ENCODE measurements at regions not wholly inside any gene's neighbourhood (a gene's known extent, or its start where the extent isn't known, plus 50 kb on each side); places are given as distances from the start of the nearest gene placed in this dataset.

DNA sequence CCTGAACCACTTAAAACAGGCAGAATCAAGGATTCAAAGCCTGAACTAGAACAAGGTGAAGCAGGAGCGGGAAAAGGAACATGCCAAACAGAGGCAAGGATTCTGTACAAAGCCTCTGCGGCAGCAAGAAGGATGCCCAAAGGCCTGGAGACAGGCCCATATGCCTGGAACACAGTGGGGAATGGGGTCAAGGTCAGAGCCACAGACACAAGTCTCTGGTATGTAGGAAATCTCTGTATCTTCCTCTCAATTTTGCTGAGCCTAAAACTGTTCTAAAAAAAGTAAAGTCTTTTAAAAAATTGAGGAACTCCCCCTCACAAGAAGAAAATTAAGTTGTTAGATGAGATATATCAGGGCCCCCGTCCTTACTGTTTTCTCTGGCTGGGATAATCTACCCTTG is 175.9 kb upstream of the GHITM start:
- H3K4me1 Mint-ChIP-seq = no peaks in the 10 kb centered on the region
- no peak for DNase-seq
- TF ChIP-seq, protein P1, sequence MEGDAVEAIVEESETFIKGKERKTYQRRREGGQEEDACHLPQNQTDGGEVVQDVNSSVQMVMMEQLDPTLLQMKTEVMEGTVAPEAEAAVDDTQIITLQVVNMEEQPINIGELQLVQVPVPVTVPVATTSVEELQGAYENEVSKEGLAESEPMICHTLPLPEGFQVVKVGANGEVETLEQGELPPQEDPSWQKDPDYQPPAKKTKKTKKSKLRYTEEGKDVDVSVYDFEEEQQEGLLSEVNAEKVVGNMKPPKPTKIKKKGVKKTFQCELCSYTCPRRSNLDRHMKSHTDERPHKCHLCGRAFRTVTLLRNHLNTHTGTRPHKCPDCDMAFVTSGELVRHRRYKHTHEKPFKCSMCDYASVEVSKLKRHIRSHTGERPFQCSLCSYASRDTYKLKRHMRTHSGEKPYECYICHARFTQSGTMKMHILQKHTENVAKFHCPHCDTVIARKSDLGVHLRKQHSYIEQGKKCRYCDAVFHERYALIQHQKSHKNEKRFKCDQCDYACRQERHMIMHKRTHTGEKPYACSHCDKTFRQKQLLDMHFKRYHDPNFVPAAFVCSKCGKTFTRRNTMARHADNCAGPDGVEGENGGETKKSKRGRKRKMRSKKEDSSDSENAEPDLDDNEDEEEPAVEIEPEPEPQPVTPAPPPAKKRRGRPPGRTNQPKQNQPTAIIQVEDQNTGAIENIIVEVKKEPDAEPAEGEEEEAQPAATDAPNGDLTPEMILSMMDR (IDR thresholded peaks at IDR 0.05) = no peak
- no peaks in the 10 kb centered on the region for H3K9me3 Mint-ChIP-seq
- H3K27me3 Mint-ChIP-seq (ENCODE audit: low read depth, poor library complexity) = peaks cover 21% of the 10 kb centered on the region
- H3K27ac Mint-ChIP-seq = no peak overlapping the region
- no peaks in the 10 kb centered on the region for H3K36me3 Mint-ChIP-seq (ENCODE audit: low read depth)
- H3K4me3 Mint-ChIP-seq = no peak overlapping the region

GRCh38 chr10:83965473-83965872 is 173.8 kb upstream of the GHITM start:
- Mint-ChIP-seq H3K27me3 (ENCODE audit: low read depth, poor library complexity) (peaks cover 21% of the 10 kb centered on the region), H3K9me3 (no peaks in the 10 kb centered on the region), H3K4me1 (no peaks in the 10 kb centered on the region), H3K27ac (no peak overlapping the region), H3K4me3 (no peak overlapping the region), H3K36me3 (ENCODE audit: low read depth) (no peaks in the 10 kb centered on the region)
- DNase-seq = no peak
- TF ChIP-seq, protein P1 (IDR thresholded peaks at IDR 0.05) = no peak

- TF ChIP-seq, protein P1 (IDR thresholded peaks at IDR 0.05) = no peak
- no peaks in the 10 kb centered on the region for H3K36me3 Mint-ChIP-seq (ENCODE audit: low read depth)
- no peak overlapping the region for H3K27ac Mint-ChIP-seq
- DNase-seq = no peak
- H3K9me3 Mint-ChIP-seq = no peaks in the 10 kb centered on the region
- H3K4me1 Mint-ChIP-seq = no peaks in the 10 kb centered on the region
- peaks cover 21% of the 10 kb centered on the region for H3K27me3 Mint-ChIP-seq (ENCODE audit: low read depth, poor library complexity)
- no peak overlapping the region for H3K4me3 Mint-ChIP-seq
These were observed 171.3 kb upstream of the GHITM start for GRCh38 chr10:83968052-83968451.

GRCh38 chr10:83978681-83979383 is 160.5 kb upstream of the GHITM start:
- Mint-ChIP-seq H3K9me3 (no peaks in the 10 kb centered on the region), H3K27me3 (ENCODE audit: low read depth, poor library complexity) (peaks cover 26% of the 10 kb centered on the region), H3K36me3 (ENCODE audit: low read depth) (no peaks in the 10 kb centered on the region), H3K4me1 (peaks cover 34% of the 10 kb centered on the region), H3K27ac (no peak overlapping the region), H3K4me3 (no peak overlapping the region)
- TF ChIP-seq, protein P1 (IDR thresholded peaks at IDR 0.05) = no peak
- no peak for DNase-seq

GRCh38 chr10:83982812-83983211 is 156.5 kb upstream of the GHITM start:
- TF ChIP-seq, protein P1 (IDR thresholded peaks at IDR 0.05) = no peak

More at GRCh38 chr10:83982812-83983211, 156.5 kb upstream of the GHITM start:
- H3K4me3 Mint-ChIP-seq = peak overlapping the region; percentile 1
- H3K4me1 Mint-ChIP-seq = peaks cover 51% of the 10 kb centered on the region
- H3K27me3 Mint-ChIP-seq (ENCODE audit: low read depth, poor library complexity) = peaks cover 13% of the 10 kb centered on the region
- H3K27ac Mint-ChIP-seq = peak overlapping the region; percentile 47
- H3K36me3 Mint-ChIP-seq (ENCODE audit: low read depth) = no peaks in the 10 kb centered on the region
- DNase-seq = no peak
- no peaks in the 10 kb centered on the region for H3K9me3 Mint-ChIP-seq
